ENCODE measurements at regions not wholly inside any gene's neighbourhood (a gene's known extent, or its start where the extent isn't known, plus 50 kb on each side); places are given as distances from the start of the nearest gene placed in this dataset.

- TF ChIP-seq, protein P1, sequence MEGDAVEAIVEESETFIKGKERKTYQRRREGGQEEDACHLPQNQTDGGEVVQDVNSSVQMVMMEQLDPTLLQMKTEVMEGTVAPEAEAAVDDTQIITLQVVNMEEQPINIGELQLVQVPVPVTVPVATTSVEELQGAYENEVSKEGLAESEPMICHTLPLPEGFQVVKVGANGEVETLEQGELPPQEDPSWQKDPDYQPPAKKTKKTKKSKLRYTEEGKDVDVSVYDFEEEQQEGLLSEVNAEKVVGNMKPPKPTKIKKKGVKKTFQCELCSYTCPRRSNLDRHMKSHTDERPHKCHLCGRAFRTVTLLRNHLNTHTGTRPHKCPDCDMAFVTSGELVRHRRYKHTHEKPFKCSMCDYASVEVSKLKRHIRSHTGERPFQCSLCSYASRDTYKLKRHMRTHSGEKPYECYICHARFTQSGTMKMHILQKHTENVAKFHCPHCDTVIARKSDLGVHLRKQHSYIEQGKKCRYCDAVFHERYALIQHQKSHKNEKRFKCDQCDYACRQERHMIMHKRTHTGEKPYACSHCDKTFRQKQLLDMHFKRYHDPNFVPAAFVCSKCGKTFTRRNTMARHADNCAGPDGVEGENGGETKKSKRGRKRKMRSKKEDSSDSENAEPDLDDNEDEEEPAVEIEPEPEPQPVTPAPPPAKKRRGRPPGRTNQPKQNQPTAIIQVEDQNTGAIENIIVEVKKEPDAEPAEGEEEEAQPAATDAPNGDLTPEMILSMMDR (IDR thresholded peaks at IDR 0.05): no peak
- TF ChIP-seq POLR2A (IDR thresholded peaks at IDR 0.05) (no peak), POLR2AphosphoS5 (IDR thresholded peaks at IDR 0.05) (no peak)
Measured at GRCh38 chr11:28797536-28797935, 689.3 kb downstream of the METTL15 start.

Data from breast epithelium (tissue), 3 donors.